ENCODE measurements at regions not wholly inside any gene's neighbourhood (a gene's known extent, or its start where the extent isn't known, plus 50 kb on each side); places are given as distances from the start of the nearest gene placed in this dataset.
A peak's percentile ranks its signal among the peaks of the same experiment; 100 is the strongest.

GRCh38 chr13:66128201-66128600, 1101.9 kb downstream of the PCDH9 start:
- TF ChIP-seq CTCF (IDR thresholded peaks at IDR 0.05; ENCODE audit: insufficient read depth, low read length, missing control alignments), result no peak
- ChIA-PET CTCF (no interaction called here), POLR2A (no interaction called here)
- no peak overlapping the region for H3K4me3 ChIP-seq (ENCODE audit: low read depth, low read length)
- DNase-seq (ENCODE audit: low read depth, low spot score), result no peak

GRCh38 chr13:66117563-66117962, 1112.6 kb downstream of the PCDH9 start:
- ChIA-PET CTCF (no interaction called here), POLR2A (no interaction called here)
- TF ChIP-seq CTCF (IDR thresholded peaks at IDR 0.05; ENCODE audit: insufficient read depth, low read length, missing control alignments), result no peak
- H3K4me3 ChIP-seq (ENCODE audit: low read depth, low read length), result no peak overlapping the region
- no peak for DNase-seq (ENCODE audit: low read depth, low spot score)

GRCh38 chr13:66113882-66114526, 1116.1 kb downstream of the PCDH9 start:
- POLR2A ChIA-PET, result no interaction called here
- TF ChIP-seq CTCF (IDR thresholded peaks at IDR 0.05; ENCODE audit: insufficient read depth, low read length, missing control alignments), result no peak
- DNase-seq (ENCODE audit: low read depth, low spot score), result peak; percentile 63
- no peak overlapping the region for H3K4me3 ChIP-seq (ENCODE audit: low read depth, low read length)
- CTCF ChIA-PET, result no interaction called here

- no peak for TF ChIP-seq CTCF (IDR thresholded peaks at IDR 0.05; ENCODE audit: insufficient read depth, low read length, missing control alignments)
- CTCF ChIA-PET, result interaction anchor here (1.5 kb wide), 1 partner anchor 15 kb away, joined by 4 read pairs; no protein-coding TSS in a partner anchor
- H3K4me3 ChIP-seq (ENCODE audit: low read depth, low read length), result no peak overlapping the region
- POLR2A ChIA-PET, result no interaction called here
- no peak for DNase-seq (ENCODE audit: low read depth, low spot score)
Measured at GRCh38 chr13:66111628-66112027, 1118.5 kb downstream of the PCDH9 start.

- ChIA-PET CTCF (no interaction called here), POLR2A (no interaction called here)
- TF ChIP-seq CTCF (IDR thresholded peaks at IDR 0.05; ENCODE audit: insufficient read depth, low read length, missing control alignments), result no peak
- no peak for DNase-seq (ENCODE audit: low read depth, low spot score)
- H3K4me3 ChIP-seq (ENCODE audit: low read depth, low read length), result no peak overlapping the region
Measured at GRCh38 chr13:66106246-66106645, 1123.9 kb downstream of the PCDH9 start.

- ChIA-PET CTCF (no interaction called here), POLR2A (no interaction called here)
- no peak for TF ChIP-seq CTCF (IDR thresholded peaks at IDR 0.05; ENCODE audit: insufficient read depth, low read length, missing control alignments)
- no peak for DNase-seq (ENCODE audit: low read depth, low spot score)
- no peak overlapping the region for H3K4me3 ChIP-seq (ENCODE audit: low read depth, low read length)
Measured at GRCh38 chr13:66102864-66103263, 1127.3 kb downstream of the PCDH9 start.
